ENCODE measurements at regions not wholly inside any gene's neighbourhood (a gene's known extent, or its start where the extent isn't known, plus 50 kb on each side); places are given as distances from the start of the nearest gene placed in this dataset.

DNA sequence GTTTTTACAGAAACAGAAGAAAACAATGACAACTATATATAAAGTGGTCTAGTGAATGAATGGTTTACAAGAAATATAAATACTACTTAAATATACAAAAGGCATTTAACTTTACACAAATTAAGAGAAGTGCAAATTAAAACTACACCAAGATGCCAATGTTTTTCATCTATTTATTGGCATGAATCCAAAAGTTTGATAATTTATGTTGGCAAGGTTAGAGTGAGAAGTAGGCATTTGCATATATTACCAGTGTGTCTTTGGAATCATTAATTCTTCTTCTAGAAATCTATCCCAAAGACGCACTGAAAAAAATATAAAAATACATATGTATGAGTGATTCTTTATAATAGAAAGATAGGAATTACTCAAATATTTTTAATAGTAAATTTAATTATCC lies 457.4 kb downstream of the MDFIC start:
- DNase-seq (ENCODE audit: low read depth, low spot score): no peak
- Histone ChIP-seq H3K36me3 (ENCODE audit: control insufficient read depth in 2 of 2, extremely low read depth in 1 of 2, insufficient read depth in 2 of 2, low read length in 2 of 2) (no peaks in the 10 kb centered on the region), H3K27ac (ENCODE audit: insufficient read depth, low read depth, low read length) (no peak overlapping the region), H3K9me1 (replicated peaks; ENCODE audit: control insufficient read depth, extremely low read depth, insufficient read depth, low read length) (no peaks in the 10 kb centered on the region), H3K4me1 (ENCODE audit: control insufficient read depth, extremely low read depth, insufficient read depth, low read length) (no peaks in the 10 kb centered on the region), H3K9me3 (replicated peaks; ENCODE audit: control insufficient read depth, insufficient read depth, low read length) (no peaks in the 10 kb centered on the region), H4K20me1 (replicated peaks; ENCODE audit: control insufficient read depth, extremely low read depth, insufficient read depth, low read length) (no peaks in the 10 kb centered on the region), H3K9ac (replicated peaks; ENCODE audit: extremely low read depth, insufficient read depth, low read length) (no peak overlapping the region), H3K27me3 (ENCODE audit: control insufficient read depth in 2 of 2, insufficient read depth in 2 of 2, low read length in 2 of 2) (no peaks in the 10 kb centered on the region), H3K4me3 (replicated peaks in 1 of 3; ENCODE audit: insufficient read depth in 1 of 3, low read depth in 1 of 3, low read length in 3 of 3) (no peak overlapping the region), H3K79me2 (ENCODE audit: control insufficient read depth, insufficient read depth, low read length) (no peaks in the 10 kb centered on the region), H2AFZ (ENCODE audit: low read depth, low read length) (no peak overlapping the region), H3K4me2 (ENCODE audit: insufficient read depth, low read length) (no peak overlapping the region)
- TF ChIP-seq POLR2AphosphoS5 (IDR thresholded peaks at IDR 0.05; ENCODE audit: insufficient read depth, low read depth, low read length) (no peak), FOS (IDR thresholded peaks at IDR 0.05; ENCODE audit: borderline replicate concordance, insufficient read depth, low read length) (no peak)
- TF ChIP-seq, protein P1, sequence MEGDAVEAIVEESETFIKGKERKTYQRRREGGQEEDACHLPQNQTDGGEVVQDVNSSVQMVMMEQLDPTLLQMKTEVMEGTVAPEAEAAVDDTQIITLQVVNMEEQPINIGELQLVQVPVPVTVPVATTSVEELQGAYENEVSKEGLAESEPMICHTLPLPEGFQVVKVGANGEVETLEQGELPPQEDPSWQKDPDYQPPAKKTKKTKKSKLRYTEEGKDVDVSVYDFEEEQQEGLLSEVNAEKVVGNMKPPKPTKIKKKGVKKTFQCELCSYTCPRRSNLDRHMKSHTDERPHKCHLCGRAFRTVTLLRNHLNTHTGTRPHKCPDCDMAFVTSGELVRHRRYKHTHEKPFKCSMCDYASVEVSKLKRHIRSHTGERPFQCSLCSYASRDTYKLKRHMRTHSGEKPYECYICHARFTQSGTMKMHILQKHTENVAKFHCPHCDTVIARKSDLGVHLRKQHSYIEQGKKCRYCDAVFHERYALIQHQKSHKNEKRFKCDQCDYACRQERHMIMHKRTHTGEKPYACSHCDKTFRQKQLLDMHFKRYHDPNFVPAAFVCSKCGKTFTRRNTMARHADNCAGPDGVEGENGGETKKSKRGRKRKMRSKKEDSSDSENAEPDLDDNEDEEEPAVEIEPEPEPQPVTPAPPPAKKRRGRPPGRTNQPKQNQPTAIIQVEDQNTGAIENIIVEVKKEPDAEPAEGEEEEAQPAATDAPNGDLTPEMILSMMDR (IDR thresholded peaks at IDR 0.05; ENCODE audit: extremely low read depth in 1 of 2, insufficient read depth in 1 of 2, low read depth in 1 of 2, low read length in 2 of 2): no peak
- TF ChIP-seq, protein P2, sequence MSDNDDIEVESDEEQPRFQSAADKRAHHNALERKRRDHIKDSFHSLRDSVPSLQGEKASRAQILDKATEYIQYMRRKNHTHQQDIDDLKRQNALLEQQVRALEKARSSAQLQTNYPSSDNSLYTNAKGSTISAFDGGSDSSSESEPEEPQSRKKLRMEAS (IDR thresholded peaks at IDR 0.05; ENCODE audit: insufficient read depth, insufficient read length): no peak
- ChIA-PET POLR2A (no interaction called here), CTCF (interaction anchor here (2.1 kb wide), 1 partner anchor 8 kb away, joined by 5 read pairs; no protein-coding TSS in a partner anchor)
- no TSS peak for BruUV-seq (replicated peaks)
- dilution Hi-C loops (cut with MboI; ENCODE audit: extremely low pct_ligation_motif_present, low sequenced_read_pairs) (no loop called here), intact Hi-C loops (cut with micrococcal nuclease) (no loop called here)
- FAIRE-seq: peak; percentile 48

DNA sequence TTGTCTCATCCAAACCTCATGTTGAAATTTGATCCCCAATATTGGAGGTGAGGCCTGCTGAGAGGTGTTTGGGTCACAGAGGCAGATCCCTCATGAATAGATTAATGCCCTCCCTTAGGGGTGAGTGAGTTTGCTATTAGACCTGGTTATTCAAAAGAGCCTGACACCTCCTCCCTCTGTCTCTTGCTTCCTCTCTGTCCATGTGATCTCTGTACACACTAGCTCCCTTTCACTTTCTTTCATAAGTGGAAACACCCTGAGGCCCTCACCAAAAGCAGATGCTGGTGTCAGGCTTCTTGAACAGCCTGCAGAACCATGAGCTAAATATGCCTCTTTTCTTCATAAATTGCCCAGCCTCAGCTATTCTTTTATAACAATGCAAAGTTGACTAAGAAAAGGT lies 447.1 kb downstream of the MDFIC start:
- Histone ChIP-seq H3K27ac (ENCODE audit: insufficient read depth, low read depth, low read length) (no peak overlapping the region), H3K4me2 (ENCODE audit: insufficient read depth, low read length) (no peak overlapping the region), H4K20me1 (replicated peaks; ENCODE audit: control insufficient read depth, extremely low read depth, insufficient read depth, low read length) (no peaks in the 10 kb centered on the region), H3K4me1 (ENCODE audit: control insufficient read depth, extremely low read depth, insufficient read depth, low read length) (no peaks in the 10 kb centered on the region), H2AFZ (ENCODE audit: low read depth, low read length) (no peak overlapping the region), H3K79me2 (ENCODE audit: control insufficient read depth, insufficient read depth, low read length) (no peaks in the 10 kb centered on the region), H3K9ac (replicated peaks; ENCODE audit: extremely low read depth, insufficient read depth, low read length) (no peak overlapping the region), H3K9me3 (replicated peaks; ENCODE audit: control insufficient read depth, insufficient read depth, low read length) (no peaks in the 10 kb centered on the region), H3K4me3 (replicated peaks in 1 of 3; ENCODE audit: insufficient read depth in 1 of 3, low read depth in 1 of 3, low read length in 3 of 3) (no peak overlapping the region), H3K36me3 (ENCODE audit: control insufficient read depth in 2 of 2, extremely low read depth in 1 of 2, insufficient read depth in 2 of 2, low read length in 2 of 2) (no peaks in the 10 kb centered on the region), H3K9me1 (replicated peaks; ENCODE audit: control insufficient read depth, extremely low read depth, insufficient read depth, low read length) (no peaks in the 10 kb centered on the region), H3K27me3 (ENCODE audit: control insufficient read depth in 2 of 2, insufficient read depth in 2 of 2, low read length in 2 of 2) (no peaks in the 10 kb centered on the region)
- CTCF ChIA-PET: no interaction called here
- POLR2A ChIA-PET: no interaction called here
- FAIRE-seq (no peak), DNase-seq (ENCODE audit: low read depth, low spot score) (no peak)
- intact Hi-C loops (cut with micrococcal nuclease) (no loop called here), dilution Hi-C loops (cut with MboI; ENCODE audit: extremely low pct_ligation_motif_present, low sequenced_read_pairs) (no loop called here)
- BruUV-seq (replicated peaks): no TSS peak
- TF ChIP-seq MYC (IDR thresholded peaks at IDR 0.05; ENCODE audit: low read depth, low read length) (no peak), GATA2 (IDR thresholded peaks at IDR 0.05; ENCODE audit: insufficient read depth, insufficient read length, low read depth, low read length) (no peak), POLR2AphosphoS5 (IDR thresholded peaks at IDR 0.05; ENCODE audit: insufficient read depth, low read depth, low read length) (no peak), POLR2A (IDR thresholded peaks at IDR 0.05; ENCODE audit: low read depth, low read length) (no peak), JUN (IDR thresholded peaks at IDR 0.05; ENCODE audit: borderline replicate concordance, insufficient read depth, insufficient read length, low read depth) (no peak)
- TF ChIP-seq, protein P1 (IDR thresholded peaks at IDR 0.05; ENCODE audit: extremely low read depth in 1 of 2, insufficient read depth in 1 of 2, low read depth in 1 of 2, low read length in 2 of 2): no peak

Data from endothelial cell of umbilical vein (primary cell).